Limb (tissue), 2 donors: ENCODE measurements at regions not wholly inside any gene's neighbourhood (a gene's known extent, or its start where the extent isn't known, plus 50 kb on each side); places are given as distances from the start of the nearest gene placed in this dataset.
"Not testable (repeated sequence)": the region's sequence is repeated elsewhere in the genome, so short reads cannot be mapped to it uniquely, and the experiment has no call there.

ENCODE experiments used
- DNase-seq, 2 donors: peaks; one replicate each; pipeline ENCODE4 v3.0.0-alpha.2; 2016; ENCODE audit errors: extremely low spot score in 2 of 2

DNA sequence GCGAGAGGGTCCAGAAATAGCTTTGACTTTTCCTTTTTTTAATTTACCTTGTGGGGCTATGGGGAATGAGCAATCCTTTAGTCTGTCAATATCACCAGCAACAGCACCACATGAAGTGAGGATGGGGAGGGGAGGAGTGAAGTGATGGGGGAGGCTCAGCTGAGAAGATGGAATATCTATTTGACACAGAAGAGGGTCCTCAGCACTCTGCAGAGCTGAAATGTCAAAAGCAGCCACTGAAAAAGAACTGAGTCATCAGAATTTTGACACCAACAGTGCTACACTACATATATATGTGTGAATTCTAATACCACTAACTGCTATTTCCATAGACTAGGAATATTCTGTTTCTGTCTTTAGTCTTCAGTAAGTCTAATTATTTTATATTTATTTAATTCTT lies 427.0 kb upstream of the PBX1 start:
- no peak for DNase-seq

DNA sequence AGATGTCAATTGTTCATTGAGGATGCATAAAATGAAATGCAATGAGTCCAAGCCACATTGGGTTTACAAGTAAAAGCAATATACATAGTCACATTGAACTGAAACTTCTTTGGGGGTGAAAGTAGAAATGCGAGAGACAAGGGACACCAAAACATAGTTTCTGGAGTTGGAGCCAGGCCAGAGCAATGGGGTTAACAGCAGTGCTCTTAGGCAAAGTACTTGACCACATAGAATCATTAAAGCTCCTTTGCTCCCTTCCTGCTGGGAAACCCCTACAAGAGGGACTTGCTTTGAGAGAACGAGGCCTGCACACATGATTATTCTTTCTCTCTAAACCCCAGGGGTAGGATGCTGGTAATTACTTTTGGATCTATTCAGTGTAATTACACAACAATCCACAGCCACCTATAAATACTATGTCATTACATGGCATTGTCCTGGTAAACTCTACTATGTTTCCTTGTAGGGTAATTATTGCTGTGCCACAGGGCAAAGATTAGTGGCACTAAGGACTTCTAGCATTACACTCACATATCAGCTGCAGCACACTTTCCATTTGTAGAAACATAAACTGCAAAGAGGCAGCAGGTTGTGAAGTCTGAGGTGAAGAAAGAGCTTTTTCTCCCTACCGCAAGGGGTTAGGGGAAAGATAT lies 421.6 kb upstream of the PBX1 start:
- DNase-seq = no peak

DNA sequence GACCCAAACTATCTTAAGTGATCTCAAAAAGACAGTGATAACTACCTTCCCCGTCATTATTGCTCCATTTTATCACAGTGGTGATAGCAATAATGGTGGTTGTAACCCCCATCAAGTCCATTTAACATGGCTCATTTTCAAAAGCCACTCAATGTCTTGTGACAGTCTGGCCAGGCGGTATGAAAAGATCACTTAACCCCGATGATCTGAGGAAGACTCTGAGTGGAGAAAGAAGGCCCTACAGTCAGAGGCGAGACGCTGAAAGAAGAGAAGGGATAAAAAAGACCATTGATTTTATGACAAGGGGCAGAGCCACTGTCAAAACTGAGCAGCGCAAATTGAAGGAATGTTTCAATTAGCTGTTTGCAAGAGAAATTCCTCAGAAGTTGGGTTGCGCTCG lies 417.2 kb upstream of the PBX1 start:
- no peak for DNase-seq

DNA sequence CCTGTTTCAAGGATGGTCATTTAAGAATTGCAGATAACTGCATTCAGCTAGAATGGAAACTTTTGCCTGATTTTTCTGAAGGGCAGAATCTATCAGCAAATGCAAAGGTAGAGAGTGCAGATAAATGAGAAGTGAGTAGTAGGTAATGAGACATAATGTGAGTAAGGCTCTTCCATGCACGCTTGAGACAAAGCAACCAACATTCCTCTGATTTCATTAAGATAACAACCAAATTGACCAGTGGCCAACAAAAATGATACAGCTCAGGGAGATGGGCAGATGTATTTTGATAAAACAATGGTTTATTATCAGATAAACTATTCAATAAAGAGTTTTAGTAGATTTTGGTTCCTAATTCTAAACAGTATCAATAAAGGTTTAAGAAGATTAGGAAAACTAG lies 404.4 kb upstream of the PBX1 start:
- DNase-seq = no peak

DNA sequence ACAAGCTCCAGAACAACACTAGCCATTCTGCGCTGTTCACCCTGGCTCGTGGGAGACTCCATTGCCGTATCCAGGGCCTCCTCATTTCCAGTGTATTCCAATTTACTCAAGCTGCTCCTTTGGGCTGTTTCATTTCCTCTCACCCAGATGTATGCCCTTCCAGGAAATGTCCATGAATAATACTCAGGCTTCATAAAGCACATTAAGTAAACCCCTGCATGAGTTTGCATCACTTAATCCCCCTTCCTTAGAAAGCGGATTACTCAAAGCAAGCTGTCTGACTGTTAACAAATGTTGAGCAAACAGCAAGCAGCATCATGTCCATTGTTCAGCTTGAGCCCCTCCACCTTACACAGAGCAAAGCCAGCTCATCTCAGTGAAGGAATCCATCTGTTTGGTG lies 403.6 kb upstream of the PBX1 start:
- DNase-seq = no peak

DNA sequence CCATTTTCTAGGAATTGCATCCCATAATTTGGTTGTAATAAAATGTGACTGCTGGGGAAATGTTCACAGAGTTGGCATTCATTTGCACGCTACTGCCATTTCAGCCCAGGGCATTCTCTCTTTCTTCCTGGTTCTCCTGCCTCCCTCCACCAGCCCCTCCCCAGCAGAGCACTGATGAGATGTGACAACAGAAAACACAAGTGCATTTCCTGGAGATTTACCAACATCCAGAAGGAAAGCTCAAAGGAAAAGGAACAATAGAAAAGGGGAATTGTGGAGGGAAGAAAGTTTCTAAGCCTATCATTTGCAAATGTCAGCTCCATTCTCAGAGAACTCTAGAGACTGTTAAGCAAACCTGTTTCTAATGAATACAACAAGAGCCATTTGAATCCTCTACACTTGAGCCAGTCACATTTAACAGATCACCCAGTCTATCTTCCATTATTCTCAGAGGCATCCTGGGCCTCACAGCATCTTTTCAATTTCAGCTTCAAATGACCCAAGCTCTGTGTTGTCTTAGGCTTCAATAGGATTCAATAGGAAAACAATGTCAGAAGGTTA lies 395.6 kb upstream of the PBX1 start:
- no peak for DNase-seq

DNA sequence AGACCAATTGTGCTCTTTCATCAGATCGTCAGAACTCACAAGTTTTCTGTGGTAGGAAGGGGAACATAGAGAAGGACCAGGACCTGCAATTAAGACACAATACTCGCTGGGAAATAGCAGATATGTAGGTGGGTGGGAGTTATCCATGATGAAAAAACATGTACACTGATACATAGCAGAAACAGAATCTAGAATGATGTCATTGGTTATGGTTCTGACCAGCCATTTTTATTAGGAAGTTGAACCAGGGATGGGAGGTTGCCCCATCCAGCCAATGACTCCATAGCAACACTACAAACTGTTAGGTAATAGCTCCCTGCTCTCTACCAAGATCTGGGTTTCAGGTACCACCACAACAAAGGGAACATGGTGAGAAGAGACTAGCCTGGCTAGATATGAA lies 393.5 kb upstream of the PBX1 start:
- DNase-seq = no peak

DNA sequence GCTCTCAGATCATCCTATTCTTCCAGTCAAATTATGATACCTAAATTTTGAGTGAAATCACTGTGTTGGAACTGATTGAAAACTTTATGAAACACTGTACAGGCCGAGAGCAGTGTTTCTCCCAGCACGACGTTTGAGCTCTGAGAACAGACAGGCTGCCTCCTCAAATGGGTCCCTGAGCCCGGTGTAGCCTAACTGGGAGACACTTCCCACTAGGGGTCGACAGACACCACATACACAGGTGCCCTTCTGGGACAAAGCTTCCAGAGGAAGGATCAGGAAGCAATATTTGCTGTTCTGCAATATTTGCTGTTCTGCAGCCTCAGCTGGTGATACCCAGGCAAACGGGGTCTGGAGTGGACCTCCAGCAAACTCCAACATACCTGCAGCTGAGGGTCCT lies 392.5 kb upstream of the PBX1 start:
- not testable (repeated sequence) for DNase-seq

DNA sequence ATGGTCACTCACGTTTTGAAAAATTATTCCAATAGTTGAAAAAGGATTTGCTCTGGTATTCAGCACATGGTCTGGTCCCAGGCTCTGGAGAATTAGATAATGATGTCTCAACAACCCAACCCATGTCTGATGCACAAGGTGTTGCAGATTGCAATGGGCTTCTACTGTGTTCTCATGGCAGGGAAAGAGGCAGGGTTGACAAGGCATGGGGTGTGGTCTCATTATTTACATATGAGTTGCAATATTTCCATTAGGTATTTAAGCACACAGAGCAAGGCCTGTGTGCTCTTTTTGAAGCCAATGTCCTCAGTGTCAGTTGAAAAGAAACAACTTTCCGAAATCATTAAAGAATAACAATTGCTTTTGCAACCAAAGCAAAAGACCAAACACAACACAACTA lies 381.9 kb upstream of the PBX1 start:
- no peak for DNase-seq

DNA sequence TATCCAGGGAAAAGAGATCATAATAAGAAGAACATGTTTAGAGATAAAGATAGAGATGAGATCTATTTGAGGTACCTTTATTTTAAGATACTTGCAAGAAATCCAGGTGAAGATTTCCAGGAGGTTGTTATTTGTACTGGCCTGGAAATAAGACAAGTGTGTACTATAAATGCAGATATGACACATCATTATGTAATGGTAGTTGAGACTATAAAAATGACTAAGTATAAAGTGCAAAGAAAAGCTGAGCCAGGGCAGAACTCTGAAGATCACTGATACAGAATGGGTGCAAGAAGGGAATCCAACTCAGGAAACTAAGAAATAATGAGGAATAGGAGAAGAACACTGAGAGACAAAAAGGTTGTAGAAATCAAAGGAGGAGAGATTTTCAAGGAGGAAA lies 378.2 kb upstream of the PBX1 start:
- DNase-seq = no peak

DNA sequence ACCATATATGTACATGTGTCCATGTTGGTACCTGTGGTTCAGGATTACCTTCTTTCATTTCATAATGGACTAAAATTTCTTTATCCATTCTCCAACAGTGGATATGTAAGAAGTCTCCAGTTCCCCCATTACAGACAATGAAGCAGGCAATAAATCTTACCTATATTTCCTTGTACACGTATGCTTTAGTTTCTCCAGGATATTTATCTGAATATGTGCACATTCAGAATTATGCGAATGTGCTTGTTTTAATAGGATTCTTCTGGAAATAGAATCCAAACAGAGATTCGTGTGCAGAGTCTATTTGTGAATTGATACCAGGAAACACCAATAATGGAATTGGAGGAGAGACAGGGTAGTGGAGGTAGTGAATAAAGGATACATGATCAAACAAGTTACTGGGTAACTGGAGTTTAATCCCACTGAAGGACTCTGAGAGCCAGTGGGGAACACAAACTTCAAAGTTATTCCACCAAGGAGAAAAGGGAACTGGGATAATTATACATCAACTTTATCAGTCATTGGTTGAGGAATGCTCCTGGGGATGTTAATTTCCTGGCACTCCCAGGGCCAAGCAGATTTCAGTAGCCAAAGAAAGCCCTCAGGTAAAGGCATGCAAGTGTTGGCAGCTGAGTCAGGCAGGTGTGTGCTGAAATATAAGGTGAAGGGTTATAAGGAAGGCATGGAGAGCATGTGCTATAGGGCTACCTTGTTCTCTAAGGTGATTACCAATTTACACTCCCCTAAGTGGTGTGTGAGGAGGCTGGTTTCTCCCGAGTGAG lies 374.9 kb upstream of the PBX1 start:
- no peak for DNase-seq

DNA sequence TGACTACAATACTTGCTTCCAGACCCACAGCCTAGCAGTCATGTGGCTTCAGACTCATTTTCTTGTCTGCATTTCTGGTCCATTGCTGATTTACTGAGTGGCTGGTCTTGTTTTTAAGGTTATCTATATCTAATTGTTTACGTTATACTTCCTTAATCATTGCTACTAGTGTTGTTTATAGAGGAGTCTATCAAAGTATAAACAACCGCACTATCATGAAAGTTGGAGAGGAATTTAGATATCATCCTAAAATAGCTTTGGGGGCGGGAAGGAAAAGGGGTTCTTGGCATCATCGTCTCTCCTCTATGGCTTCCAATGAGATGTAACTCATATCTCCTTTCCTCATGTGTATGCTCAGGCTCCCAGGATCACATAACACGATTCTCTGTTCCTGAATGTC lies 372.1 kb upstream of the PBX1 start:
- DNase-seq = no peak

DNA sequence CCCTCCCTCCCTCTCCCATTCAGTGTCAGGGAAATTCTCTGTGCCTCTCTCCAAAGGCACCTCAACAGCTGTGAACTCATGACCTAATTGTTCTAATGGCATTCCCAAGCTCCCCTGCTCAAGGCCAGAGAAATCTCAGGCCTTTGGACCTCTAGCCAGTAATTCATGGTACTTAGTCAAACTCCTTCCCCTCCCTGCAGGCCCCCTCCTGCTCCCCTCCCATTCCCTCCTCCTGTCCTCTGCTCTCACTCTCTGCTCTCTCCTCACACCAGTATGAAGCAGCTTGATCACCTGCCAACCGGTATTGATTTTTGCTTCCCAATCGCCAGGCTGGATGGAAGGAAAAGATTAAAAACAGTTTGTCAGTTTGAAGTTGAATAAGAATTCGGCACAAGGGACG lies 370.5 kb upstream of the PBX1 start:
- no peak for DNase-seq

DNA sequence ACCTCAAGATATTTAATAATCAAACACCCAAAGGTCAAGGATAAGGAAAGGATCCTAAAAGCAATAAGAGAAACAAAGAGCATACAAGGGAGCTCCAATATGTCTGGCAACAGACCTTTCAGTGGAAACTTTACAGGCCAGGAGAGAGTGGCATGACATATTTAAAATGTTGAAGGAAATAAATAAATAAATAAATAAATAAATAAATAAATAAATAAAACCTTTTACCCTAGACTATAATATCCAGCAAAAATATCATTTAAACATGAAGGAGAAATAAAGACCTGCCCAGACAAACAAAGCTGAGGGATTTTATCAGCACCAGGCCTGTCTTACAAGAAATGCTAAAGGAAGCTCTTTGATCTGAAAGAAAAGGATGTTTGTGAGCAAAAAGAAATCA lies 367.8 kb upstream of the PBX1 start:
- DNase-seq = no peak

DNA sequence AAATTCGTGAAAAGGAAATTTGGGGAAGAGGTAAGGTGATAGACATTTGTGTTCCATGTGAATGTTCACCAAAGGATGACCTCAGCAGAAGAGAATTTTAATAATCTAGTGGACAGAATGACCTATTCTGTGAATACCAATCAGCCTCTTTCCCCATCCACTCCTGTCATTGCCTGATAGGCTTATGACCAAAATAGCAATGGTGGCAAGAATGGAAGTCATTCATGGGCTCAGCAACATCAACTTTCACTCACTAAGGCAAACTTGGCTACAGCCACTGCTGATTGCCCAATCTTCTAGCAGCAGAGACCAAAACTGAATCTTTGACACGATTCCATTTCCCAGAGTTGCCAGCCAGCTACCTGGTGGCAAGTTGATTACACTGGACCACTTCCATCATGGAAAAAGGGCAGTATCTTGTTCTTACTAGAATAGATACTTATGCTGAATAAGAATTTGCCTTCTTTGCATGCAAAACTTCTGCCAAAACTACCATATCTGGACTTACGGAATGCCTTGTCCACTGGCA lies 348.7 kb upstream of the PBX1 start:
- DNase-seq = no peak

DNA sequence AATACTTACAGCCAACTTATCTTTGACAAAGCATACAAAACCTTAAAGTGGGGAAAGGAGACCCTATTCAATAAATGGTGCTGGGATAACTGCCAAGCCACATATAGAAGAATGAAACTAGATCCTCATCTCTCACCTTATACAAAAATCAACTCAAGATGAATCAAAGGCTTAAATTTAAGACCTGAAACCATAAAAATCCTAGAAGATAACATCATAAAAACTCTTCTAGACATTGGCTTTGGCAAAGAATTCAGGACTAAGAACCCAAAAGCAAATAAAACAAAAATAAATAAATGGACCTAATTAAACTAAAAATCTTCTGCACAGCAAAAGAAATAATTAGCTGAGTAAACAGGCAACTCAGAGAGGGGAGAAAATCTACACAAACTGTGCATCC lies 335.6 kb upstream of the PBX1 start:
- DNase-seq = no peak

DNA sequence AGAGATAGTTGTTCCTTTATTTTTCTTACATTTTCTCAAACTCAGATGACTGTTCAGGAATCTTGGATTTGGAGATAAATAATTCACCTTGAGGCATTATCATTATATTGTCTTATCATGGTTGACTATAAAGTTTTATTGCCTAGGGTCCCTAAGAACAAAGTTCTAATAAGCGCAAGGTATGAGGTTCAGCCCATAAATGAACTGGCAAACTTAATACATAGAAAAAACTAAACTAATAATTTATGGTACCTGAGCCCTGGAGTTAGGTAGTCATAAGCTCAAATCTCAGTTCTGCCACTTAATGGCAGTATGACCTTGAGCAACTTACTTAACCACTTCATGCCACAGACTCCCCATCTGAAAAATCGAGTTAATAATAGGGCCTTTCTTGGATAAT lies 334.0 kb upstream of the PBX1 start:
- DNase-seq = no peak

DNA sequence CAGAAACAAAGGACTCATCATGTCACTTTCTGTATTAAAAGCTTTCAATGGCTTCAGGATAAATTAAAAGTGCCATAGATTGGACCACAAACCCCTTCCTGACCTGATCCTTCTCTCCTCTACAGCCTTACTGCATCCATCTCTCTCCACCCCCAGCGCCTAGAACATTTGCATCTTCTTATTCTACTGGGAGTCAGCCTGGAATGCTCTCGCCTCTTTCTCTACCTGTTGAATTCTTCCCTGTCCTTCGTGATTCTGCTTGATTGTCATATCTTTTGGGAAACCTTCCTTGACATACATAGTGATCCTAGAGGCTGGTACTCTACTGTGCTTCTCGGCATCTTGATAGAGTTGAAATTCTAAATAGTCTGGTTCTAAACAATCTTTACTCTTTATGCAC lies 332.0 kb upstream of the PBX1 start:
- DNase-seq = no peak

DNA sequence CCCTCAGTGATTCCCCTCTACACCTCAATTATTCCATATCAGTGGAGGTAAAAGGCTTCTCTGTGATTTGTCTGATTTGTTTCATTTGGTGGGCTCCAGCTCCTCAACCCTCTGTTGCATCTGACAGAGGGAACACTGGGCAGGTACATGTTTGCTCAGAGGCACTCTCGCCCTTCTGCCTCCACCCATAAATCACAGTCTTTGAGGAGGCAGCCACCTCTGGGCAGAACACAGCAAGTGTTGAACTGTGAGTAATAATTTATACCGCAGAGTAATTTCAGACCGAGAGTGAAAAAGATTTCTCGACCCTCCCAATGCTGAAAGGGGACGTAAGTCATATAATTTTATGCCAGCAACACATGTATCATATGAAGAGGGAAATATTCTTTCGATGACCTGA lies 330.1 kb upstream of the PBX1 start:
- no peak for DNase-seq

DNA sequence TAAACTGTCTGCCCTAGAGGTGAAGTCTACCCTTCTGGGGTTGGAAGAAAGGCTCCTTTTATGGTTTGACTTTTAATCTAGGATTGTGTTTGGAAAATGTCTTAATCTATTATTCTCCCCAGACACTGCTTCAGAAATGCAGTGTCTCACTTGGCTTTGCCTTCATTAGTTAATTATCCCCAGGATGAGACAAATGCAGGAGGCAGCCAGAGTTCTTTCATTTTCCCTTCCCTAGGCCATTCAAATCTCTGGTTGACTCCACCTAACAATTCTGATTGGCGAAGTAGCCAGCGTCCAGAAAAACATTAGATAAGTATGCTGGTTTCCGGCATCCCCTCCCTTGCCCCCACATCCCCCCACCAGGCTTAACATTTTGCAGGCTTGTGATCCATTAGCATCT lies 325.8 kb upstream of the PBX1 start:
- no peak for DNase-seq

DNA sequence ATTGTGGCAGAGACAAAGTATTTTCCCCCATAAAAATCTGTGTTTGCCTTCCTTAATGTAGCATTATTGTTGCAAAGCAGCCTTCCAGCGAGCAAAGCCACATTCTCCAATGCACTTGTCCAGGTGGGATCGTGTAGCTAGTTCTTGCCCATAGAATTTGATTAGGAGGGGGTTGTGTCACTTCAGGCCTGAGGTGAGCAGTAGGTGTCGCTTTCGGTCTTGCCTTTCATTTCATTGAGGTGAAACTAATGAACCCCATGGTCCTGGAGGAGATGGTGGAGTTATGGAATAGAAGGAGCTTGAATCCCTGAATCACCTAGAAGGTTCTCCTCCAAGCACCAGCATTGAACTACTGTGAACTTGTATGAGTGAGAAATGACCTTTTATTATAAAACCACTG lies 318.9 kb upstream of the PBX1 start:
- no peak for DNase-seq

DNA sequence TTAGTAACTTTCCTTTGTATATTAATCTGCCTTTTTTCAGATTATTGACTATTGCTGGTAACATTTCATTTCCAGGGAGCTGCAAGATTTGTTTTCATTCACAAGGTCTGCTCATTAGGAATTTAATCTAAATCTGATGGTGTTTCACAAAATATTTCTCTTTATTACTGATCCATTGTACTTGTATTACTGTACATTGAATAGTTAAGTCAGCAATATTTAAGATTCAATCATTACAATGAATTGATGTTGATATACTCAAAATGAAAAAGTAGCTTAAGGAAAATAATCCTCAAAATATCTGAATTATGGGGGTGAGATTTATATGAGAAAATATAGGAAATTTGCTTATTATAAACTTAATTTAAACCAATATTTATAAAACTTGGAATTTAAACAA lies 308.6 kb upstream of the PBX1 start:
- DNase-seq = no peak

DNA sequence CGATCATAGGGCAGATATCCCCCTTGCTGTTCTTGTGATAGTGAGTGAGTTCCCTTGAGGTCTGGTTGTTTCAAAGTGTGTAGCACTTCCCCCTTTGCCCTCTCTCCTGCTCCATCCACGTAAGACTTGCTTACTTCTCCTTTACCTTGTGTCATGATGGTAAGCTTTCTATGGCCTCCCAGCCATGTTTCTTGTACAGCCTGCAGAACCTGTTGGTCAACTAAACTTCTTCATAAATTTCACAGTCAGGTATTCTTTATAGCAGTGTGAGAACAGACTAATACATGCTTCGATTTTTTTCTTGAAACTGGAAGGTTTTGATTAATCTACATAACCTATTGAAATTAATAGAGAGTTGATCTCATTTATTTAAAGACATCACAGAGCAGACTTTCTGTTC lies 302.5 kb upstream of the PBX1 start:
- DNase-seq = no peak
